Hepatocyte (in vitro differentiated cells): ENCODE measurements at regions not wholly inside any gene's neighbourhood (a gene's known extent, or its start where the extent isn't known, plus 50 kb on each side); places are given as distances from the start of the nearest gene placed in this dataset.

ENCODE experiments used
- EZH2 ChIP-seq: fragments of 200-600 bp; sonication (generic); IDR thresholded peaks from 2 replicates; pipeline ENCODE4 v1.6.1; 2016; ENCODE audit warnings: antibody characterized with exemption, mild to moderate bottlenecking, borderline replicate concordance
- EZH2phosphoT487 ChIP-seq: fragments of 200-600 bp; sonication (generic); IDR thresholded peaks from one replicate; pipeline ENCODE4 v1.6.1; 2018; ENCODE audit warnings: antibody characterized with exemption, mild to moderate bottlenecking, low read depth, moderate library complexity; ENCODE audit not compliant: unreplicated experiment, severe bottlenecking
- TF ChIP-seq, protein P1 (sequence below): fragments of 200-600 bp; sonication (generic); IDR thresholded peaks from 2 replicates; pipeline ENCODE4 v1.5.1; 2016; ENCODE audit warnings: antibody characterized with exemption, mild to moderate bottlenecking; ENCODE audit not compliant: poor library complexity

DNA sequence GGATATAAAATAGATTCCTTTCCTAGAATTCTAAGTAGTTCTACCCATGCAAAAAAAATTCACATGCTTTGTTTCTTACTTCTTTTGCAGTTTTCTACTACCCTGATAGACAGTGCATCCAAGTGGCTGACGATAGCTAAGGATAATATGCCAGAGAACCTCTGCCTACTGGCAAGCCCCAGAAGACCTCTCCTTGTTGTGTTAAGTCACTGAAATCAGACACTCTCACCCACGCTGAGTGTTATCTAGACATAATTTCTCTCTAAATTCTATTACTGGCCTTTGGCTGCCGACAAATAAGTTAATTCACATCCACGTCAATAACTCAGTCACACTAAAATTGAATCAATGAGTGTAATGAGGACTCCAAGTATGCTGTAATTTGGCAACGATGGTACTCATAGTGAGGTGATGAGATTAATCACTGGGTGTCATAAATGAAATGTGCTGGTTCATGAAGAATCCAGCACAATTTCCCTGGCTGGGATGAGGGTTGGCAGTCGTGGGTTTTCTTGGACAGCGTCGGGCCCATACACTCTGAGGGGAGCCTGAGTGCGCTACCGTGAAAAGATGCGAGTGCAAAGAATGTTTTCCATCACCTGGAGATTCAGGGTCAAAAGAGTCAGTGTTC lies 354.8 kb upstream of the TMEM132C start:
- TF ChIP-seq EZH2phosphoT487 (no peak), EZH2 (no peak)
- TF ChIP-seq, protein P1, sequence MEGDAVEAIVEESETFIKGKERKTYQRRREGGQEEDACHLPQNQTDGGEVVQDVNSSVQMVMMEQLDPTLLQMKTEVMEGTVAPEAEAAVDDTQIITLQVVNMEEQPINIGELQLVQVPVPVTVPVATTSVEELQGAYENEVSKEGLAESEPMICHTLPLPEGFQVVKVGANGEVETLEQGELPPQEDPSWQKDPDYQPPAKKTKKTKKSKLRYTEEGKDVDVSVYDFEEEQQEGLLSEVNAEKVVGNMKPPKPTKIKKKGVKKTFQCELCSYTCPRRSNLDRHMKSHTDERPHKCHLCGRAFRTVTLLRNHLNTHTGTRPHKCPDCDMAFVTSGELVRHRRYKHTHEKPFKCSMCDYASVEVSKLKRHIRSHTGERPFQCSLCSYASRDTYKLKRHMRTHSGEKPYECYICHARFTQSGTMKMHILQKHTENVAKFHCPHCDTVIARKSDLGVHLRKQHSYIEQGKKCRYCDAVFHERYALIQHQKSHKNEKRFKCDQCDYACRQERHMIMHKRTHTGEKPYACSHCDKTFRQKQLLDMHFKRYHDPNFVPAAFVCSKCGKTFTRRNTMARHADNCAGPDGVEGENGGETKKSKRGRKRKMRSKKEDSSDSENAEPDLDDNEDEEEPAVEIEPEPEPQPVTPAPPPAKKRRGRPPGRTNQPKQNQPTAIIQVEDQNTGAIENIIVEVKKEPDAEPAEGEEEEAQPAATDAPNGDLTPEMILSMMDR, result no peak
